ENCODE measurements at regions not wholly inside any gene's neighbourhood (a gene's known extent, or its start where the extent isn't known, plus 50 kb on each side); places are given as distances from the start of the nearest gene placed in this dataset.

- no peaks in the 10 kb centered on the region for H3K27me3 ChIP-seq (ENCODE audit: control insufficient read depth, insufficient read depth, low read length)
- POLR2A ChIA-PET: interaction anchor here (0.6 kb wide), 1 partner anchor 40 kb away, joined by 7 read pairs; no protein-coding TSS in a partner anchor
- no peaks in the 10 kb centered on the region; the same call in 1 of the 2 replicates for H3K4me1 ChIP-seq (ENCODE audit: control insufficient read depth, insufficient read depth, low read length)
- no peak for TF ChIP-seq REST (IDR thresholded peaks at IDR 0.05; ENCODE audit: insufficient read depth in 1 of 2, low read depth in 2 of 2, low read length in 1 of 2)
- TF ChIP-seq SIN3A (IDR thresholded peaks at IDR 0.05; ENCODE audit: borderline replicate concordance, insufficient read depth, low read depth, low read length): no peak
- TF ChIP-seq CTCF (IDR thresholded peaks at IDR 0.05): no peak
- TF ChIP-seq POLR2AphosphoS5 (IDR thresholded peaks at IDR 0.05; ENCODE audit: low read depth, low read length): no peak
- TF ChIP-seq TCF7L2 (IDR thresholded peaks at IDR 0.05; ENCODE audit: low read depth, low read length): no peak
- intact Hi-C loops (cut with micrococcal nuclease; ENCODE audit: unreplicated experiment) (no loop called here), in situ Hi-C loops (cut with HindIII; ENCODE audit: low pct_unique_long_range_greater_than_20kb, low sequenced_read_pairs) (no loop called here)
- H3K9me3 ChIP-seq (ENCODE audit: control insufficient read depth, insufficient read depth, low read depth, low read length): no peaks in the 10 kb centered on the region
- CTCF ChIA-PET: interaction anchor here (0.8 kb wide), 1 partner anchor 914 kb away, joined by 4 read pairs; no protein-coding TSS in a partner anchor
- H3K4me3 ChIP-seq (ENCODE audit: low read depth in 2 of 2, low read length in 2 of 2): no peak overlapping the region
- H3K36me3 ChIP-seq (ENCODE audit: control insufficient read depth, insufficient read depth, low read length): no peaks in the 10 kb centered on the region
- BruUV-seq (replicated peaks): no TSS peak
- no peak for DNase-seq (ENCODE audit: low read depth, low spot score)
- no peak; the same call in 1 of the 2 replicates for ATAC-seq
- no peak overlapping the region; the same call in 1 of the 2 replicates for H3K27ac ChIP-seq (ENCODE audit: low read length)
Observed at GRCh38 chrX:46263494-46263893, 281.7 kb downstream of the ZNF674 start.

- Histone ChIP-seq H3K27ac (ENCODE audit: low read length) (no peak overlapping the region), H3K27me3 (ENCODE audit: control insufficient read depth, insufficient read depth, low read length) (no peaks in the 10 kb centered on the region), H3K36me3 (ENCODE audit: control insufficient read depth, insufficient read depth, low read length) (no peaks in the 10 kb centered on the region), H3K4me1 (ENCODE audit: control insufficient read depth, insufficient read depth, low read length) (no peaks in the 10 kb centered on the region), H3K9me3 (ENCODE audit: control insufficient read depth, insufficient read depth, low read depth, low read length) (no peaks in the 10 kb centered on the region), H3K4me3 (ENCODE audit: low read depth in 2 of 2, low read length in 2 of 2) (no peak overlapping the region)
- ChIA-PET CTCF (no interaction called here), POLR2A (no interaction called here)
- TF ChIP-seq SIN3A (IDR thresholded peaks at IDR 0.05; ENCODE audit: borderline replicate concordance, insufficient read depth, low read depth, low read length): no peak
- TF ChIP-seq POLR2AphosphoS5 (IDR thresholded peaks at IDR 0.05; ENCODE audit: low read depth, low read length): no peak
- TF ChIP-seq TCF7L2 (IDR thresholded peaks at IDR 0.05; ENCODE audit: low read depth, low read length): no peak
- no peak for TF ChIP-seq CTCF (IDR thresholded peaks at IDR 0.05)
- no peak for TF ChIP-seq REST (IDR thresholded peaks at IDR 0.05; ENCODE audit: insufficient read depth in 1 of 2, low read depth in 2 of 2, low read length in 1 of 2)
- DNase-seq (ENCODE audit: low read depth, low spot score) (no peak), ATAC-seq (no peak)
- in situ Hi-C loops (cut with HindIII; ENCODE audit: low pct_unique_long_range_greater_than_20kb, low sequenced_read_pairs): no loop called here
- intact Hi-C loops (cut with micrococcal nuclease; ENCODE audit: unreplicated experiment): no loop called here
- no TSS peak for BruUV-seq (replicated peaks)
Observed at GRCh38 chrX:46262304-46262703, 282.9 kb downstream of the ZNF674 start.

All from Panc1 (cell line).